ENCODE measurements at regions not wholly inside any gene's neighbourhood (a gene's known extent, or its start where the extent isn't known, plus 50 kb on each side); places are given as distances from the start of the nearest gene placed in this dataset.

DNA sequence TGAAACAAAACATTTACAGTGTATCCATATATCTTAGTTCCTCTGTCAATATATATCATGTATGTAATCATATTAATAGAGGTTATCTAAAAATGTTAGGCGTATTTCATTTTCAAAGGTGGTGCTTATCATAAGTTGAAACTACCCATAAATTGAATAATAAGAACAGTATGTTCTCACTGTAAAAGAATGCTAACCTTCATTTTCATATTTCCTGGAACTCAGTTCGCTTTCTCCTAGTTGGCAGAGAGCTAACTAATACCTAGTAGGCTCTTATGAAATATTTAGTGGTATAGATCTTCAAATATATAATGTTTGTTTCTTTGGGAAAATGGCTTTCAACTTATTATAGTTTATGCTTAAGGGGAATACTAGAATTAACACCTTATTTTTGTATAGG is 118.4 kb downstream of the DISP1 start:
- no peak for TF ChIP-seq EZH2 (IDR thresholded peaks at IDR 0.05; ENCODE audit: insufficient read depth, low read length)
- TF ChIP-seq, protein P1, sequence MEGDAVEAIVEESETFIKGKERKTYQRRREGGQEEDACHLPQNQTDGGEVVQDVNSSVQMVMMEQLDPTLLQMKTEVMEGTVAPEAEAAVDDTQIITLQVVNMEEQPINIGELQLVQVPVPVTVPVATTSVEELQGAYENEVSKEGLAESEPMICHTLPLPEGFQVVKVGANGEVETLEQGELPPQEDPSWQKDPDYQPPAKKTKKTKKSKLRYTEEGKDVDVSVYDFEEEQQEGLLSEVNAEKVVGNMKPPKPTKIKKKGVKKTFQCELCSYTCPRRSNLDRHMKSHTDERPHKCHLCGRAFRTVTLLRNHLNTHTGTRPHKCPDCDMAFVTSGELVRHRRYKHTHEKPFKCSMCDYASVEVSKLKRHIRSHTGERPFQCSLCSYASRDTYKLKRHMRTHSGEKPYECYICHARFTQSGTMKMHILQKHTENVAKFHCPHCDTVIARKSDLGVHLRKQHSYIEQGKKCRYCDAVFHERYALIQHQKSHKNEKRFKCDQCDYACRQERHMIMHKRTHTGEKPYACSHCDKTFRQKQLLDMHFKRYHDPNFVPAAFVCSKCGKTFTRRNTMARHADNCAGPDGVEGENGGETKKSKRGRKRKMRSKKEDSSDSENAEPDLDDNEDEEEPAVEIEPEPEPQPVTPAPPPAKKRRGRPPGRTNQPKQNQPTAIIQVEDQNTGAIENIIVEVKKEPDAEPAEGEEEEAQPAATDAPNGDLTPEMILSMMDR (IDR thresholded peaks at IDR 0.05; ENCODE audit: insufficient read depth, low read depth, low read length) = no peak
